ENCODE measurements at regions not wholly inside any gene's neighbourhood (a gene's known extent, or its start where the extent isn't known, plus 50 kb on each side); places are given as distances from the start of the nearest gene placed in this dataset.

GRCh38 chr6:105474234-105474633 lies 71.4 kb upstream of the PREP start (continued):
- no peak for TF ChIP-seq ZBTB33 (IDR thresholded peaks at IDR 0.05)
- TF ChIP-seq HNF4A (conservative IDR thresholded peaks at IDR 0.05) = no peak
- TF ChIP-seq, protein P1, sequence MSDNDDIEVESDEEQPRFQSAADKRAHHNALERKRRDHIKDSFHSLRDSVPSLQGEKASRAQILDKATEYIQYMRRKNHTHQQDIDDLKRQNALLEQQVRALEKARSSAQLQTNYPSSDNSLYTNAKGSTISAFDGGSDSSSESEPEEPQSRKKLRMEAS (IDR thresholded peaks at IDR 0.05) = no peak
- TF ChIP-seq EGR1 (IDR thresholded peaks at IDR 0.05; ENCODE audit: low read depth in 2 of 2) = no peak
- no peak for TF ChIP-seq RXRA (IDR thresholded peaks at IDR 0.05)
- TF ChIP-seq FOXA2 (IDR thresholded peaks at IDR 0.05) = no peak

DNA sequence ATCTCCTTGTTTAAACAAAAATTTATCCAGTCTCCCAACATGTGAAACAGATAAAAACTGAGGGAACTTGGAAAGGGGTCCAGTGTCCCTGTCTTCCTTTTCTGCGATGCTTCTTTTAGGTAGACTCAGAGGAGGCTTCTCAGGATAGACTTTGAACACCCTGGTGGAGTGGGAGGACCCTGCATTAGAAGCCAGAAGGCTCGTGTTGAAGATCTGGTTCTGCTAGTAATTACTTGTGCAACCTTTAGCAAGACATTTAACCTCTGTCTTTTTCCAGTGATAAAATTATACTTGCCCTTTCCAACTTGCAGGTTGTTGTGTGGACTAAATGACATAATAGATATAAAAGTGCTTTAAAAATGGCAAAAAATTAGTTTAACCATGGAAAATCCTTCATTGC lies 67.1 kb upstream of the PREP start:
- Histone ChIP-seq H3K9ac (ENCODE audit: low read depth in 1 of 2, low read length in 2 of 2) (no peak overlapping the region), H3K9me3 (ENCODE audit: control insufficient read depth in 4 of 4, low read length in 3 of 4) (peaks cover 3 to 13% (median 7%) of the 10 kb centered on the region in 4 donors), H3K27ac (ENCODE audit: low read depth in 1 of 2, low read length in 2 of 2) (no peak overlapping the region), H3K27me3 (ENCODE audit: control insufficient read depth in 4 of 4, insufficient read depth in 4 of 4, low read length in 3 of 4) (peaks cover 0 to 8% (median 0%) of the 10 kb centered on the region in 4 donors), H3K4me1 (ENCODE audit: control insufficient read depth in 4 of 4, insufficient read depth in 4 of 4, low read length in 3 of 4) (no peaks in the 10 kb centered on the region), H3K4me3 (ENCODE audit: low read depth in 1 of 3, low read length in 3 of 3) (no peak overlapping the region), H3K36me3 (ENCODE audit: control insufficient read depth in 4 of 4, insufficient read depth in 3 of 4, low read depth in 1 of 4, low read length in 3 of 4) (no peaks in the 10 kb centered on the region)
- 51% methylated on average over 2 of the region's 2 CpGs for WGBS
- no peak for TF ChIP-seq NR2F2 (IDR thresholded peaks at IDR 0.05)
- no peak for TF ChIP-seq TAF1 (conservative IDR thresholded peaks at IDR 0.05)
- TF ChIP-seq RXRA (IDR thresholded peaks at IDR 0.05) = no peak
- TF ChIP-seq FOXA2 (IDR thresholded peaks at IDR 0.05) = no peak
- TF ChIP-seq SP1 (IDR thresholded peaks at IDR 0.05) = no peak
- TF ChIP-seq RAD21 (IDR thresholded peaks at IDR 0.05) = no peak
- TF ChIP-seq FOXA1 (IDR thresholded peaks at IDR 0.05) = no peak
- no peak for TF ChIP-seq EGR1 (IDR thresholded peaks at IDR 0.05; ENCODE audit: low read depth in 2 of 2)
- no peak for TF ChIP-seq HNF4A (conservative IDR thresholded peaks at IDR 0.05)
- TF ChIP-seq, protein P2, sequence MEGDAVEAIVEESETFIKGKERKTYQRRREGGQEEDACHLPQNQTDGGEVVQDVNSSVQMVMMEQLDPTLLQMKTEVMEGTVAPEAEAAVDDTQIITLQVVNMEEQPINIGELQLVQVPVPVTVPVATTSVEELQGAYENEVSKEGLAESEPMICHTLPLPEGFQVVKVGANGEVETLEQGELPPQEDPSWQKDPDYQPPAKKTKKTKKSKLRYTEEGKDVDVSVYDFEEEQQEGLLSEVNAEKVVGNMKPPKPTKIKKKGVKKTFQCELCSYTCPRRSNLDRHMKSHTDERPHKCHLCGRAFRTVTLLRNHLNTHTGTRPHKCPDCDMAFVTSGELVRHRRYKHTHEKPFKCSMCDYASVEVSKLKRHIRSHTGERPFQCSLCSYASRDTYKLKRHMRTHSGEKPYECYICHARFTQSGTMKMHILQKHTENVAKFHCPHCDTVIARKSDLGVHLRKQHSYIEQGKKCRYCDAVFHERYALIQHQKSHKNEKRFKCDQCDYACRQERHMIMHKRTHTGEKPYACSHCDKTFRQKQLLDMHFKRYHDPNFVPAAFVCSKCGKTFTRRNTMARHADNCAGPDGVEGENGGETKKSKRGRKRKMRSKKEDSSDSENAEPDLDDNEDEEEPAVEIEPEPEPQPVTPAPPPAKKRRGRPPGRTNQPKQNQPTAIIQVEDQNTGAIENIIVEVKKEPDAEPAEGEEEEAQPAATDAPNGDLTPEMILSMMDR (IDR thresholded peaks at IDR 0.05; ENCODE audit: low read depth, low read length, missing input control) = no peak
- TF ChIP-seq ATF3 (IDR thresholded peaks at IDR 0.05) = no peak
- no peak for TF ChIP-seq YY1 (IDR thresholded peaks at IDR 0.05)
- TF ChIP-seq, protein P3, sequence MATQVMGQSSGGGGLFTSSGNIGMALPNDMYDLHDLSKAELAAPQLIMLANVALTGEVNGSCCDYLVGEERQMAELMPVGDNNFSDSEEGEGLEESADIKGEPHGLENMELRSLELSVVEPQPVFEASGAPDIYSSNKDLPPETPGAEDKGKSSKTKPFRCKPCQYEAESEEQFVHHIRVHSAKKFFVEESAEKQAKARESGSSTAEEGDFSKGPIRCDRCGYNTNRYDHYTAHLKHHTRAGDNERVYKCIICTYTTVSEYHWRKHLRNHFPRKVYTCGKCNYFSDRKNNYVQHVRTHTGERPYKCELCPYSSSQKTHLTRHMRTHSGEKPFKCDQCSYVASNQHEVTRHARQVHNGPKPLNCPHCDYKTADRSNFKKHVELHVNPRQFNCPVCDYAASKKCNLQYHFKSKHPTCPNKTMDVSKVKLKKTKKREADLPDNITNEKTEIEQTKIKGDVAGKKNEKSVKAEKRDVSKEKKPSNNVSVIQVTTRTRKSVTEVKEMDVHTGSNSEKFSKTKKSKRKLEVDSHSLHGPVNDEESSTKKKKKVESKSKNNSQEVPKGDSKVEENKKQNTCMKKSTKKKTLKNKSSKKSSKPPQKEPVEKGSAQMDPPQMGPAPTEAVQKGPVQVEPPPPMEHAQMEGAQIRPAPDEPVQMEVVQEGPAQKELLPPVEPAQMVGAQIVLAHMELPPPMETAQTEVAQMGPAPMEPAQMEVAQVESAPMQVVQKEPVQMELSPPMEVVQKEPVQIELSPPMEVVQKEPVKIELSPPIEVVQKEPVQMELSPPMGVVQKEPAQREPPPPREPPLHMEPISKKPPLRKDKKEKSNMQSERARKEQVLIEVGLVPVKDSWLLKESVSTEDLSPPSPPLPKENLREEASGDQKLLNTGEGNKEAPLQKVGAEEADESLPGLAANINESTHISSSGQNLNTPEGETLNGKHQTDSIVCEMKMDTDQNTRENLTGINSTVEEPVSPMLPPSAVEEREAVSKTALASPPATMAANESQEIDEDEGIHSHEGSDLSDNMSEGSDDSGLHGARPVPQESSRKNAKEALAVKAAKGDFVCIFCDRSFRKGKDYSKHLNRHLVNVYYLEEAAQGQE (IDR thresholded peaks at IDR 0.05) = no peak
- TF ChIP-seq, protein P1 (IDR thresholded peaks at IDR 0.05) = no peak
- TF ChIP-seq JUND (IDR thresholded peaks at IDR 0.05) = no peak
- no peak for TF ChIP-seq HNF4G (IDR thresholded peaks at IDR 0.05)
- no peak for TF ChIP-seq GABPA (IDR thresholded peaks at IDR 0.05 in 1 of 2, conservative IDR thresholded peaks at IDR 0.05 in 1 of 2)
- TF ChIP-seq ZBTB33 (IDR thresholded peaks at IDR 0.05) = no peak
- DNase-seq (ENCODE audit: low spot score) = no peak
